OCI-LY3 (cell line): ENCODE measurements at regions not wholly inside any gene's neighbourhood (a gene's known extent, or its start where the extent isn't known, plus 50 kb on each side); places are given as distances from the start of the nearest gene placed in this dataset.

Experiments
- H2AFZ ChIP-seq: fragments of 200-600, 300-600 bp; shearing (Covaris generic); 2 replicates; pipeline ENCODE4 v1.6.0; 2014; ENCODE audit warnings: antibody characterized with exemption, low read depth, low read length
- H3K27ac ChIP-seq: fragments of 200-600, 300-600 bp; sonication (generic); 2 replicates; pipeline ENCODE4 v1.5.1; 2014; ENCODE audit warnings: mild to moderate bottlenecking, low read length, moderate library complexity, mixed read lengths
- H3K27me3 ChIP-seq: fragments of 200-600, 300-600 bp; sonication (generic); 2 replicates; pipeline ENCODE4 v1.6.1; 2014; ENCODE audit warnings: low read depth, low read length, mixed read lengths
- H3K36me3 ChIP-seq: fragments of 200-600, 300-600 bp; sonication (generic); replicated peaks from 2 replicates; pipeline ENCODE3; 2014; ENCODE audit warnings: low read depth, low read length, mixed read lengths
- H3K4me1 ChIP-seq: fragments of 300-600, 200-600 bp; sonication (generic); 2 replicates; pipeline ENCODE4 v1.6.1; 2014; ENCODE audit warnings: low read length, mixed read lengths
- H3K4me2 ChIP-seq: fragments of 200-600, 300-600 bp; sonication (generic); 2 replicates; pipeline ENCODE4 v1.6.1; 2014; ENCODE audit warnings: low read length, mixed read lengths
- H3K4me3 ChIP-seq: fragments of 300-600, 200-600 bp; sonication (generic); 2 replicates; pipeline ENCODE4 v1.5.1; 2014; ENCODE audit warnings: antibody characterized with exemption, mild to moderate bottlenecking, low read length, moderate library complexity
- H3K79me2 ChIP-seq: fragments of 300-600, 200-600 bp; shearing (Covaris generic); 2 replicates; pipeline ENCODE4 v1.6.1; 2014; ENCODE audit warnings: mild to moderate bottlenecking, low read length, mixed read lengths
- H3K9ac ChIP-seq: fragments of 300-600, 200-600 bp; shearing (Covaris generic); 2 replicates; pipeline ENCODE4 v1.6.0; 2014; ENCODE audit warnings: mild to moderate bottlenecking, low read length, moderate library complexity
- H3K9me3 ChIP-seq: fragments of 200-600, 300-600 bp; shearing (Covaris generic); 2 replicates; pipeline ENCODE4 v1.6.1; 2014; ENCODE audit warnings: low read length, mixed read lengths; ENCODE audit not compliant: insufficient read depth
- H4K20me1 ChIP-seq: fragments of 200-600, 300-600 bp; sonication (generic); 2 replicates; pipeline ENCODE4 v1.6.1; 2016; ENCODE audit warnings: low read length, mixed read lengths; ENCODE audit not compliant: insufficient read depth
- EZH2phosphoT487 ChIP-seq: fragments of 200-600 bp; shearing (Covaris generic); IDR thresholded peaks from 2 replicates; pipeline ENCODE4 v1.6.1; 2018; ENCODE audit warnings: antibody characterized with exemption, mixed run types, low read depth
- TF ChIP-seq, protein P1 (sequence below): fragments of 200-600, 300-600 bp; sonication (generic); IDR thresholded peaks from 2 replicates; pipeline ENCODE4 v1.5.1; 2014; ENCODE audit warnings: antibody characterized with exemption, low read length, low read depth

DNA sequence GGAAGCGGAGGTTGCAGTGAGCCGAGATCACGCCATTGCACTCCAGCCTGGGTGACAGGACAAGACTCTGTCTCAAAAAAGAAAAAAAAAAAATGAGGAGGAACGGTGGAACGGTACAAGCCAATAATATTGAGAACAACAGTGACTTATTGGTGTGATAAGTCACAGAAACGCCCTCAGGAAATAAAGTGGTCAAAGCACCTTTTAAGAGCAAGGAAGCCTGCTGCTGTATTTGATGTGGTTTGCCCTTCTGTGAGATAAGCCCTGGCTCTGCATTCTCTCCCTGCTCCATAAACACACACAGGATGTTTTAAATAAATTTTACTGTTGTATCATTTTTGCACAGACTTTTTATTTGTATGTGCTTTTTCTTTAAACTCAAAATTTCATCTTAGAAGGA lies 269.9 kb upstream of the MSX2 start:
- Histone ChIP-seq H2AFZ (no peak overlapping the region), H3K4me2 (no peak overlapping the region), H4K20me1 (no peaks in the 10 kb centered on the region), H3K4me3 (no peak overlapping the region), H3K27ac (no peak overlapping the region), H3K9ac (no peak overlapping the region), H3K36me3 (no peaks in the 10 kb centered on the region), H3K4me1 (no peaks in the 10 kb centered on the region), H3K9me3 (no peaks in the 10 kb centered on the region), H3K79me2 (no peaks in the 10 kb centered on the region), H3K27me3 (peaks cover 12% of the 10 kb centered on the region)
- TF ChIP-seq, protein P1, sequence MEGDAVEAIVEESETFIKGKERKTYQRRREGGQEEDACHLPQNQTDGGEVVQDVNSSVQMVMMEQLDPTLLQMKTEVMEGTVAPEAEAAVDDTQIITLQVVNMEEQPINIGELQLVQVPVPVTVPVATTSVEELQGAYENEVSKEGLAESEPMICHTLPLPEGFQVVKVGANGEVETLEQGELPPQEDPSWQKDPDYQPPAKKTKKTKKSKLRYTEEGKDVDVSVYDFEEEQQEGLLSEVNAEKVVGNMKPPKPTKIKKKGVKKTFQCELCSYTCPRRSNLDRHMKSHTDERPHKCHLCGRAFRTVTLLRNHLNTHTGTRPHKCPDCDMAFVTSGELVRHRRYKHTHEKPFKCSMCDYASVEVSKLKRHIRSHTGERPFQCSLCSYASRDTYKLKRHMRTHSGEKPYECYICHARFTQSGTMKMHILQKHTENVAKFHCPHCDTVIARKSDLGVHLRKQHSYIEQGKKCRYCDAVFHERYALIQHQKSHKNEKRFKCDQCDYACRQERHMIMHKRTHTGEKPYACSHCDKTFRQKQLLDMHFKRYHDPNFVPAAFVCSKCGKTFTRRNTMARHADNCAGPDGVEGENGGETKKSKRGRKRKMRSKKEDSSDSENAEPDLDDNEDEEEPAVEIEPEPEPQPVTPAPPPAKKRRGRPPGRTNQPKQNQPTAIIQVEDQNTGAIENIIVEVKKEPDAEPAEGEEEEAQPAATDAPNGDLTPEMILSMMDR: no peak
- no peak for TF ChIP-seq EZH2phosphoT487

DNA sequence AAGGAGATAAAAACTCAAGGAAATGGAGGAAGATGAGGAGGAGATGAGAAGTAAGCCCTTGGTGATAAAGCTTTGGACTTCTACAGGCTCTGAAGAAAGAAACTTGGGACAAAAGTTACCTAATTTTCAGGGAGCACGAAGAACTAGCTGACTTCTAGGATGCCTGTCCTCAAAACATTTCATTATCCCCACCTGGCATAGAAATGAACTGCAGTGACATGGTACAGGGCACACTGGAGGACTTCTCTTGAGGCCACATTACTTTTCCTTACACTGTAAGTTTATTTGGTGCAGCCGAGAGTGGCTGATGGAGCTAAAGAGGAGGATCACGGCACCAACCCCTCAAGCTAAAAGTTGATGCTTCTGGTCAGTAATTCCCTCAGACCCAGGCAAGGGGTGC lies 269.5 kb upstream of the MSX2 start:
- no peak overlapping the region for H2AFZ ChIP-seq
- H3K27ac ChIP-seq: no peak overlapping the region
- no peaks in the 10 kb centered on the region for H3K4me1 ChIP-seq
- no peaks in the 10 kb centered on the region for H3K9me3 ChIP-seq
- H3K9ac ChIP-seq: no peak overlapping the region
- no peak overlapping the region for H3K4me3 ChIP-seq
- H3K4me2 ChIP-seq: no peak overlapping the region
- no peak for TF ChIP-seq EZH2phosphoT487
- TF ChIP-seq, protein P1: no peak
- no peaks in the 10 kb centered on the region for H4K20me1 ChIP-seq
- no peaks in the 10 kb centered on the region for H3K79me2 ChIP-seq
- no peaks in the 10 kb centered on the region for H3K36me3 ChIP-seq
- peaks cover 12% of the 10 kb centered on the region for H3K27me3 ChIP-seq

DNA sequence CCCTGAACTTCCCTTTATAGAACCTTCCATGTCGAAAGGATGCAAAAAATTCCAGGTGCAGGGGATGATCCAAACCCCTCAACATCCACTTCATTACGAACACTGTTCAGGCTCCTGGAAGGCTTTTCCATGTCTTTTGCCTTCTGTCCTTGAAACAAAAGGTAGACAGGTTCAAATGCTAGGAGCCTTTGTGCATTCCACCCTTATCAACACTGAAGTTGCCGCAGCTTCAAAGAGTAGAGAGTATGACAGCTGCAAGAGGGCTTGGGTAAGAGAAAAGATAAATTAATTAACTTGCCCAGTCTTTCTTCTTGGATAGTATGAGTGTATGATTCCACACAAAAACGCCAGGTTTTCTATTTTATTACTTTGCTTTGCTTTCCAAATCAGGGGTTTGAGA lies 269.1 kb upstream of the MSX2 start:
- TF ChIP-seq, protein P1: no peak
- no peak for TF ChIP-seq EZH2phosphoT487
- Histone ChIP-seq H3K4me1 (no peaks in the 10 kb centered on the region), H3K79me2 (no peaks in the 10 kb centered on the region), H3K27ac (no peak overlapping the region), H3K4me2 (no peak overlapping the region), H3K9me3 (no peaks in the 10 kb centered on the region), H3K36me3 (no peaks in the 10 kb centered on the region), H3K27me3 (peaks cover 12% of the 10 kb centered on the region), H3K4me3 (no peak overlapping the region), H3K9ac (no peak overlapping the region), H2AFZ (no peak overlapping the region), H4K20me1 (no peaks in the 10 kb centered on the region)

DNA sequence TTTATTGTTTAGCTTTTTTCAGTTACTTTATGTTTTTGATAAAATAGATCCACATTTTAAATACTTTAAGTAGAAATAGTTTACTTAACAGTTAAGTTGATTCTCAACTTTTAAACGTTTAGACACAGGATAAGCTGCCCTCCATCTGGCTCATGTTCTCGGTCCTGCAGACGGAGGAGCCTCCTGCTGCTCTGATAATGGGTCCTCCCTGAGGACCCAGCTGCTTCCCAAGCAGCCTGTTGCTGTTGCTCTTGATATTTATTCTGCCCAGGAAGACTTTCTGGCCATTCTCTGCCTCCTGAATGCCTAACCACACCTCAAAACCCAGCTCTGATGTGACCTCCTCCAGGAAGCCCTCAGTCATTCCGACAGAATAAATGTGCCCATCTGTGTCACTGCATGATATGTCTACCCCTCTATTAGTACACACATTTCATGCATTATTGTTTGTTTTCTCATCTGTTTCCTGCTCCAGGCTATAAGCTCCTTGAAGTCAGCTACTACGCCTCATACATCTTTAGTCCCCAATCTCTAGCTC lies 267.2 kb upstream of the MSX2 start:
- Histone ChIP-seq H3K79me2 (no peaks in the 10 kb centered on the region), H3K4me1 (no peaks in the 10 kb centered on the region), H3K4me2 (no peak overlapping the region), H3K36me3 (no peaks in the 10 kb centered on the region), H3K27me3 (peaks cover 8% of the 10 kb centered on the region), H3K9ac (no peak overlapping the region), H3K27ac (no peak overlapping the region), H3K9me3 (no peaks in the 10 kb centered on the region), H2AFZ (no peak overlapping the region), H4K20me1 (no peaks in the 10 kb centered on the region), H3K4me3 (no peak overlapping the region)
- TF ChIP-seq EZH2phosphoT487: no peak
- TF ChIP-seq, protein P1: no peak
